ENCODE measurements at regions not wholly inside any gene's neighbourhood (a gene's known extent, or its start where the extent isn't known, plus 50 kb on each side); places are given as distances from the start of the nearest gene placed in this dataset.

DNA sequence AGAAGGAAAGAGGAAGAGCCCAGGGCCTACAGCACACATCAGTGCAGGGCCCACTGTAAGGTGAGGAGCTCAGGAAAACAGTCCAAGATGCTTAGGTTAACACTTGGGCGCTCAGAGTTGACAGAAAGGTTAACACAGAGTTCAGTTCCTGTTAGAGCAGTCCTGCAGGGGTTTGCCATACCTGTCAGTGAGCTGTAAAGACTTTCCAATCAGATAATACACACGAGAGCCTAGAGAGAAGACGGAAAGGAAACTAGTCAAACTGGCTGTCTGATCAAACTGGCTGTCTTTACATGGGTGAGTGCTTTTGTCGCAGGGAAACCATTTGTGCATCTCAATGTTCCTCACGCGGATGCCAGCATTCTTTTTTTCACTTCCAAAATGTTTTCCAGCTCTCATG, 61.4 kb upstream of the ARHGEF26 start:
- Histone ChIP-seq H3K4me1 (ENCODE audit: control extremely low read depth in 1 of 4, control insufficient read depth in 4 of 4, insufficient read depth in 4 of 4, low read length in 3 of 4) (no peaks in the 10 kb centered on the region), H3K27ac (ENCODE audit: insufficient read depth in 1 of 2, low read depth in 1 of 2, low read length in 2 of 2, poor library complexity in 1 of 2, severe bottlenecking in 2 of 2) (no peak overlapping the region), H3K4me3 (ENCODE audit: control insufficient read depth in 1 of 7, extremely low read depth in 1 of 7, insufficient read depth in 4 of 7, low read depth in 2 of 7, low read length in 6 of 7) (no peak overlapping the region), H3K36me3 (ENCODE audit: control insufficient read depth in 4 of 4, insufficient read depth in 4 of 4, low read length in 3 of 4) (no peaks in the 10 kb centered on the region), H3K27me3 (replicated peaks in 2 of 5; ENCODE audit: control insufficient read depth in 4 of 5, insufficient read depth in 5 of 5, low read length in 4 of 5) (no peaks in the 10 kb centered on the region), H3K9me3 (ENCODE audit: control extremely low read depth in 1 of 5, control insufficient read depth in 4 of 5, insufficient read depth in 2 of 5, low read depth in 1 of 5, low read length in 4 of 5) (no peaks in the 10 kb centered on the region)
- ChIA-PET CTCF (no interaction called here), POLR2A (no interaction called here)
- WGBS (ENCODE audit: insufficient coverage) = 97% methylated on average over 4 of the region's 6 CpGs
- no peak for DNase-seq

- H3K4me3 ChIP-seq (ENCODE audit: control insufficient read depth in 1 of 7, extremely low read depth in 1 of 7, insufficient read depth in 4 of 7, low read depth in 2 of 7, low read length in 6 of 7) = no peak overlapping the region
Measured at GRCh38 chr3:154060238-154061000, 60.8 kb upstream of the ARHGEF26 start.

GRCh38 chr3:154061001-154061370, 60.2 kb upstream of the ARHGEF26 start:
- CTCF ChIA-PET = no interaction called here
- Histone ChIP-seq H3K36me3 (ENCODE audit: control insufficient read depth in 4 of 4, insufficient read depth in 4 of 4, low read length in 3 of 4) (no peaks in the 10 kb centered on the region), H3K27me3 (replicated peaks in 2 of 5; ENCODE audit: control insufficient read depth in 4 of 5, insufficient read depth in 5 of 5, low read length in 4 of 5) (no peaks in the 10 kb centered on the region), H3K9me3 (ENCODE audit: control extremely low read depth in 1 of 5, control insufficient read depth in 4 of 5, insufficient read depth in 2 of 5, low read depth in 1 of 5, low read length in 4 of 5) (no peaks in the 10 kb centered on the region), H3K4me3 (ENCODE audit: control insufficient read depth in 1 of 7, extremely low read depth in 1 of 7, insufficient read depth in 4 of 7, low read depth in 2 of 7, low read length in 6 of 7) (no peak overlapping the region), H3K27ac (ENCODE audit: insufficient read depth in 1 of 2, low read depth in 1 of 2, low read length in 2 of 2, poor library complexity in 1 of 2, severe bottlenecking in 2 of 2) (no peak overlapping the region), H3K4me1 (ENCODE audit: control extremely low read depth in 1 of 4, control insufficient read depth in 4 of 4, insufficient read depth in 4 of 4, low read length in 3 of 4) (no peaks in the 10 kb centered on the region)
- no CpG with 5 or more reads among the region's 3 CpGs for WGBS (ENCODE audit: insufficient coverage)
- POLR2A ChIA-PET = no interaction called here
- DNase-seq = no peak

More at GRCh38 chr3:154060238-154061000, 60.8 kb upstream of the ARHGEF26 start:
- WGBS (ENCODE audit: insufficient coverage) = 100% methylated on average over 1 of the region's 4 CpGs
- CTCF ChIA-PET = no interaction called here
- Histone ChIP-seq H3K9me3 (ENCODE audit: control extremely low read depth in 1 of 5, control insufficient read depth in 4 of 5, insufficient read depth in 2 of 5, low read depth in 1 of 5, low read length in 4 of 5) (no peaks in the 10 kb centered on the region), H3K27ac (ENCODE audit: insufficient read depth in 1 of 2, low read depth in 1 of 2, low read length in 2 of 2, poor library complexity in 1 of 2, severe bottlenecking in 2 of 2) (no peak overlapping the region), H3K36me3 (ENCODE audit: control insufficient read depth in 4 of 4, insufficient read depth in 4 of 4, low read length in 3 of 4) (no peaks in the 10 kb centered on the region), H3K4me1 (ENCODE audit: control extremely low read depth in 1 of 4, control insufficient read depth in 4 of 4, insufficient read depth in 4 of 4, low read length in 3 of 4) (no peaks in the 10 kb centered on the region), H3K27me3 (replicated peaks in 2 of 5; ENCODE audit: control insufficient read depth in 4 of 5, insufficient read depth in 5 of 5, low read length in 4 of 5) (no peaks in the 10 kb centered on the region)
- DNase-seq = no peak
- POLR2A ChIA-PET = no interaction called here

DNA sequence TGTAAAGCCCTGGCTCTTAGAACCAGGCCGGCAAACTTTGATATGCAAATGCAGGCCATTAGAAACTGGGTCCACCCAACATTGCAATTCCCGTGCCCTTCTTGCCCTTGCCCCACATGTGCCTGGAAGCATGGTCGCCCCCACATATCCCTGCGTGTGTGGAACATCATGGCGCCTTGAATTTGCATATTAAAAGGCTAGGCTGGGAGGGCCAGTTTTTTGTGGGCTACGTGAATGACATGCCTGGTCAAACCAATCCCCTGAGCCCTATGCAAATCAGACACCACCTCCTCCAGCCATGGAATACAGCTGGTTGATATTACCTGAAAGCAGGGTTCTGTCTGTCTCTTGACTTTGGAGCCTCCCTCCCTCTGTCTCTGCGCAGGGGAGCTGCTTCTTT, 58.7 kb upstream of the ARHGEF26 start:
- Histone ChIP-seq H3K4me1 (ENCODE audit: control extremely low read depth in 1 of 4, control insufficient read depth in 4 of 4, insufficient read depth in 4 of 4, low read length in 3 of 4) (no peaks in the 10 kb centered on the region), H3K36me3 (ENCODE audit: control insufficient read depth in 4 of 4, insufficient read depth in 4 of 4, low read length in 3 of 4) (no peaks in the 10 kb centered on the region), H3K9me3 (ENCODE audit: control extremely low read depth in 1 of 5, control insufficient read depth in 4 of 5, insufficient read depth in 2 of 5, low read depth in 1 of 5, low read length in 4 of 5) (no peaks in the 10 kb centered on the region), H3K27ac (ENCODE audit: insufficient read depth in 1 of 2, low read depth in 1 of 2, low read length in 2 of 2, poor library complexity in 1 of 2, severe bottlenecking in 2 of 2) (no peak overlapping the region), H3K27me3 (replicated peaks in 2 of 5; ENCODE audit: control insufficient read depth in 4 of 5, insufficient read depth in 5 of 5, low read length in 4 of 5) (no peaks in the 10 kb centered on the region), H3K4me3 (ENCODE audit: control insufficient read depth in 1 of 7, extremely low read depth in 1 of 7, insufficient read depth in 4 of 7, low read depth in 2 of 7, low read length in 6 of 7) (no peak overlapping the region)
- ChIA-PET POLR2A (no interaction called here), CTCF (interaction anchor here (0.8 kb wide), 1 partner anchor 15 kb away, joined by 3 read pairs; no protein-coding TSS in a partner anchor)
- DNase-seq = no peak
- 90% methylated on average over 7 of the region's 7 CpGs for WGBS (ENCODE audit: insufficient coverage)

- POLR2A ChIA-PET = no interaction called here
- peak in 2 of 3 donors; percentile 2 to 13 for DNase-seq
- WGBS (ENCODE audit: insufficient coverage) = no CpG with 5 or more reads among the region's 2 CpGs
- Histone ChIP-seq H3K4me3 (ENCODE audit: control insufficient read depth in 1 of 7, extremely low read depth in 1 of 7, insufficient read depth in 4 of 7, low read depth in 2 of 7, low read length in 6 of 7) (no peak overlapping the region), H3K27ac (ENCODE audit: insufficient read depth in 1 of 2, low read depth in 1 of 2, low read length in 2 of 2, poor library complexity in 1 of 2, severe bottlenecking in 2 of 2) (no peak overlapping the region), H3K36me3 (ENCODE audit: control insufficient read depth in 4 of 4, insufficient read depth in 4 of 4, low read length in 3 of 4) (no peaks in the 10 kb centered on the region), H3K4me1 (ENCODE audit: control extremely low read depth in 1 of 4, control insufficient read depth in 4 of 4, insufficient read depth in 4 of 4, low read length in 3 of 4) (no peaks in the 10 kb centered on the region), H3K9me3 (ENCODE audit: control extremely low read depth in 1 of 5, control insufficient read depth in 4 of 5, insufficient read depth in 2 of 5, low read depth in 1 of 5, low read length in 4 of 5) (peaks cover 0 to 3% (median 0%) of the 10 kb centered on the region in 5 experiments), H3K27me3 (replicated peaks in 2 of 5; ENCODE audit: control insufficient read depth in 4 of 5, insufficient read depth in 5 of 5, low read length in 4 of 5) (no peaks in the 10 kb centered on the region)
- CTCF ChIA-PET = no interaction called here
Measured at GRCh38 chr3:154071146-154071545, 50.0 kb upstream of the ARHGEF26 start.
